ENCODE measurements at regions not wholly inside any gene's neighbourhood (a gene's known extent, or its start where the extent isn't known, plus 50 kb on each side); places are given as distances from the start of the nearest gene placed in this dataset.

DNA sequence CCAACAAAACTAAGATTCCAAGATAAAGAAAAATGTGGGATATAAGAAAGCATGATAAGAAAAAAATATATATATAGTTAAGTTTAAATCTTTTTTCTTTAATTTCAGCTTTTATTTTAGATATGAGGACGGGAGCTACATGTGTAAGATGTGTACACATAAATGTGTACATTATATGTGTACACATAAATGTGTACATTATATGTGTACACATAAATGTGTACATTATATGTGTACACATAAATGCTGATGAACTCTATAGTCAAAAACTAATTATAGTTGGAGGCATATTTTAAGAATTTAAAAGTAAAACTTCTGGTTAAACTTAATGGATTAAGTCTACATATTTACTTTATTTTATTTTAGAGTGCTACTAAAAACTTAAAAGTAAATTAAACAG is 123.6 kb downstream of the BTG1 start:
- H3K4me3 ChIP-seq (ENCODE audit: low read depth, low read length), result no peak overlapping the region
- TF ChIP-seq, protein P1, sequence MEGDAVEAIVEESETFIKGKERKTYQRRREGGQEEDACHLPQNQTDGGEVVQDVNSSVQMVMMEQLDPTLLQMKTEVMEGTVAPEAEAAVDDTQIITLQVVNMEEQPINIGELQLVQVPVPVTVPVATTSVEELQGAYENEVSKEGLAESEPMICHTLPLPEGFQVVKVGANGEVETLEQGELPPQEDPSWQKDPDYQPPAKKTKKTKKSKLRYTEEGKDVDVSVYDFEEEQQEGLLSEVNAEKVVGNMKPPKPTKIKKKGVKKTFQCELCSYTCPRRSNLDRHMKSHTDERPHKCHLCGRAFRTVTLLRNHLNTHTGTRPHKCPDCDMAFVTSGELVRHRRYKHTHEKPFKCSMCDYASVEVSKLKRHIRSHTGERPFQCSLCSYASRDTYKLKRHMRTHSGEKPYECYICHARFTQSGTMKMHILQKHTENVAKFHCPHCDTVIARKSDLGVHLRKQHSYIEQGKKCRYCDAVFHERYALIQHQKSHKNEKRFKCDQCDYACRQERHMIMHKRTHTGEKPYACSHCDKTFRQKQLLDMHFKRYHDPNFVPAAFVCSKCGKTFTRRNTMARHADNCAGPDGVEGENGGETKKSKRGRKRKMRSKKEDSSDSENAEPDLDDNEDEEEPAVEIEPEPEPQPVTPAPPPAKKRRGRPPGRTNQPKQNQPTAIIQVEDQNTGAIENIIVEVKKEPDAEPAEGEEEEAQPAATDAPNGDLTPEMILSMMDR (IDR thresholded peaks at IDR 0.05; ENCODE audit: control insufficient read depth, extremely low read depth, insufficient read depth), result no peak
- no peak for DNase-seq (ENCODE audit: low read depth)

GRCh38 chr12:92021666-92022035 is 124.0 kb downstream of the BTG1 start:
- TF ChIP-seq, protein P1 (IDR thresholded peaks at IDR 0.05; ENCODE audit: control insufficient read depth, extremely low read depth, insufficient read depth), result no peak
- no peak for DNase-seq (ENCODE audit: low read depth)
- H3K4me3 ChIP-seq (ENCODE audit: low read depth, low read length), result no peak overlapping the region

DNA sequence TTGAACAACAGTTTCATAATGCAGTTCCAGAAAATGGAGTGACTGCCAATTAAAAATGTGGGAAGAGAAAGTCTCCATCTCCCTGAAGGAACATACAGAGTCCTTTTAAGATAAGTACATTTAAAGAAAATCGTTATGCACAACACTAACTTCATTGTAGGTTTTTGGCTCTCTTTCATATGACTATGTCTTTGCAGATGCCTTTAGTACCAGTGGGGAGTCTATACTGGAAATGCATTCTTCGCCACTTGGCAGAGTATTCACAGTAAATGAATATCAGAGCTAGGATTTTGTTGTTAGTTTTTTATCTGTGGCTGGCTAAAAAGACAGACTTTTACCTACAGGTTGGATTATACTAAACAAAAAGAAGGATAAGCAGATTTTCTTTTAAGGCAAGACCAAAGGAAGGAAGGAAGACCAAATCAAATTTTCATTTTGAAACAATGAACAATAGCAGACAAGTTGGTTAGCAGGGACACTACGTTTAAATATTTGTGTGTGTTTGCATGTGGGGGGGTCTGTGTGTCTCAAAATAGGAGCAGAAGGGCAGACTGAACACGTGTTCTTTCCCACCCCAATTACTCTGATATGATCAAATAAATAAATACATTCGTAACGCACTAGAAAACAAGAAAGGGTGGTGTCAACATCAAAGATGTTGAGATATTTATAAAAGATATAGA is 124.5 kb downstream of the BTG1 start:
- H3K4me3 ChIP-seq (ENCODE audit: low read depth, low read length), result no peak overlapping the region
- no peak for DNase-seq (ENCODE audit: low read depth)
- TF ChIP-seq, protein P1 (IDR thresholded peaks at IDR 0.05; ENCODE audit: control insufficient read depth, extremely low read depth, insufficient read depth), result no peak

DNA sequence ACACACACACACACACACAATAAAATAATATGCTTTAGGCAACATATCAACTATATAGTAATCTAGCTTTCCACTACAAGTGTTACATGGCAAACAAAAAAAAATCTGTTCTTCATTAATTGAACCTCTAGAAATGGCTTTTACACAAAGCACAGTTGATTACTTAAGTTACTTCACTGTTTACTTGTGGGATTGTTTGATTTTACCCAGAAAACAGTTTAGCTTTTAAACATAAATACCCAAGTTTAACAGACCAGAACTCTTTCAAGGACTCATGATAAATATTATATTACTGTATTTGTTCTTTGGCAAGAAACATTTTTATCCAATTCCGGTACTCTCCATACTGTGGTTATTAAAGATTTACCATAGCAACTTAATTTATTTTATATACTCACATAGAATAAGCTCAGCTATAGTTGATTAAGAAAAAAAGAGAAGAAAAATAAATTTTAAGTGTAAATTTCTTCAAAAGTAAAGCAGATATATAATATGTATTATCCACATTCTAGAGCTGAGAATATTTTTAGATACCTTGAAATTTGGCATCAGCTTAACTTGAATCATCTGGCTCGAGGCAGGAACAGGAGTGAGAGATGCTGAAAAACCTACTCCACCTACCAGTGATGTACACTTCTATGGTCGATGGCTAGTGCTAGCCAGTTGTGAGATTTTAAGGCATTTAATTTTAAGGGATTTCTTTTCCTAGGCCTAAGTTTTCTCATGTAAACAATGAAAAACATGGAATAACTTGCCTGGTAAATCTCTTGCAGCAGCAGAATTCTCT is 126.0 kb downstream of the BTG1 start:
- no peak for DNase-seq (ENCODE audit: low read depth)
- TF ChIP-seq, protein P1 (IDR thresholded peaks at IDR 0.05; ENCODE audit: control insufficient read depth, extremely low read depth, insufficient read depth), result no peak
- no peak overlapping the region for H3K4me3 ChIP-seq (ENCODE audit: low read depth, low read length)

- no peak overlapping the region for H3K4me3 ChIP-seq (ENCODE audit: low read depth, low read length)
- TF ChIP-seq, protein P1 (IDR thresholded peaks at IDR 0.05; ENCODE audit: control insufficient read depth, extremely low read depth, insufficient read depth), result no peak
- DNase-seq (ENCODE audit: low read depth), result no peak
Observed at GRCh38 chr12:92012691-92013090, 133.0 kb downstream of the BTG1 start.

GRCh38 chr12:92010853-92011701 is 134.6 kb downstream of the BTG1 start:
- TF ChIP-seq, protein P1 (IDR thresholded peaks at IDR 0.05; ENCODE audit: control insufficient read depth, extremely low read depth, insufficient read depth), result no peak
- H3K4me3 ChIP-seq (ENCODE audit: low read depth, low read length), result no peak overlapping the region
- no peak for DNase-seq (ENCODE audit: low read depth)
